OCI-LY3 (cell line): ENCODE measurements at regions not wholly inside any gene's neighbourhood (a gene's known extent, or its start where the extent isn't known, plus 50 kb on each side); places are given as distances from the start of the nearest gene placed in this dataset.

ENCODE experiments used
- H2AFZ ChIP-seq: fragments of 200-600, 300-600 bp; shearing (Covaris generic); 2 replicates; pipeline ENCODE4 v1.6.0; 2014; ENCODE audit warnings: antibody characterized with exemption, low read depth, low read length
- H3K27ac ChIP-seq: fragments of 200-600, 300-600 bp; sonication (generic); 2 replicates; pipeline ENCODE4 v1.5.1; 2014; ENCODE audit warnings: mild to moderate bottlenecking, low read length, moderate library complexity, mixed read lengths
- H3K27me3 ChIP-seq: fragments of 200-600, 300-600 bp; sonication (generic); 2 replicates; pipeline ENCODE4 v1.6.1; 2014; ENCODE audit warnings: low read depth, low read length, mixed read lengths
- H3K36me3 ChIP-seq: fragments of 200-600, 300-600 bp; sonication (generic); replicated peaks from 2 replicates; pipeline ENCODE3; 2014; ENCODE audit warnings: low read depth, low read length, mixed read lengths
- H3K4me1 ChIP-seq: fragments of 300-600, 200-600 bp; sonication (generic); 2 replicates; pipeline ENCODE4 v1.6.1; 2014; ENCODE audit warnings: low read length, mixed read lengths
- H3K4me2 ChIP-seq: fragments of 200-600, 300-600 bp; sonication (generic); 2 replicates; pipeline ENCODE4 v1.6.1; 2014; ENCODE audit warnings: low read length, mixed read lengths
- H3K4me3 ChIP-seq: fragments of 300-600, 200-600 bp; sonication (generic); 2 replicates; pipeline ENCODE4 v1.5.1; 2014; ENCODE audit warnings: antibody characterized with exemption, mild to moderate bottlenecking, low read length, moderate library complexity
- H3K79me2 ChIP-seq: fragments of 300-600, 200-600 bp; shearing (Covaris generic); 2 replicates; pipeline ENCODE4 v1.6.1; 2014; ENCODE audit warnings: mild to moderate bottlenecking, low read length, mixed read lengths
- H3K9ac ChIP-seq: fragments of 300-600, 200-600 bp; shearing (Covaris generic); 2 replicates; pipeline ENCODE4 v1.6.0; 2014; ENCODE audit warnings: mild to moderate bottlenecking, low read length, moderate library complexity
- H3K9me3 ChIP-seq: fragments of 200-600, 300-600 bp; shearing (Covaris generic); 2 replicates; pipeline ENCODE4 v1.6.1; 2014; ENCODE audit warnings: low read length, mixed read lengths; ENCODE audit not compliant: insufficient read depth
- H4K20me1 ChIP-seq: fragments of 200-600, 300-600 bp; sonication (generic); 2 replicates; pipeline ENCODE4 v1.6.1; 2016; ENCODE audit warnings: low read length, mixed read lengths; ENCODE audit not compliant: insufficient read depth
- CTCF ChIP-seq: fragments of 200-600, 300-600 bp; sonication (generic); IDR thresholded peaks from 2 replicates; pipeline ENCODE4 v1.5.1; 2014; ENCODE audit warnings: antibody characterized with exemption, low read length, low read depth
- EZH2phosphoT487 ChIP-seq: fragments of 200-600 bp; shearing (Covaris generic); IDR thresholded peaks from 2 replicates; pipeline ENCODE4 v1.6.1; 2018; ENCODE audit warnings: antibody characterized with exemption, mixed run types, low read depth

GRCh38 chr14:82447586-82447985 is 913.9 kb upstream of the SEL1L start:
- Histone ChIP-seq H3K4me2 (no peak overlapping the region), H3K4me1 (no peaks in the 10 kb centered on the region), H2AFZ (no peak overlapping the region), H3K9ac (no peak overlapping the region), H4K20me1 (no peaks in the 10 kb centered on the region), H3K9me3 (no peaks in the 10 kb centered on the region), H3K36me3 (no peaks in the 10 kb centered on the region), H3K4me3 (no peak overlapping the region), H3K27ac (no peak overlapping the region), H3K27me3 (no peaks in the 10 kb centered on the region), H3K79me2 (no peaks in the 10 kb centered on the region)
- TF ChIP-seq EZH2phosphoT487 (no peak), CTCF (0 out of 2 replicates have a peak, but pooled peaks have one; percentile 5)

GRCh38 chr14:82449926-82450468 is 916.3 kb upstream of the SEL1L start:
- Histone ChIP-seq H3K36me3 (no peaks in the 10 kb centered on the region), H3K9me3 (no peaks in the 10 kb centered on the region), H3K27me3 (no peaks in the 10 kb centered on the region), H3K4me3 (no peak overlapping the region), H3K4me2 (no peak overlapping the region), H3K4me1 (no peaks in the 10 kb centered on the region), H2AFZ (no peak overlapping the region), H3K27ac (no peak overlapping the region), H3K79me2 (no peaks in the 10 kb centered on the region), H3K9ac (no peak overlapping the region), H4K20me1 (no peaks in the 10 kb centered on the region)
- no peak for TF ChIP-seq CTCF
- TF ChIP-seq EZH2phosphoT487, result no peak

GRCh38 chr14:82451675-82452074 is 918.0 kb upstream of the SEL1L start:
- no peak overlapping the region for H3K9ac ChIP-seq
- H3K36me3 ChIP-seq, result no peaks in the 10 kb centered on the region
- TF ChIP-seq CTCF (no peak), EZH2phosphoT487 (no peak)
- H3K4me2 ChIP-seq, result no peak overlapping the region
- no peak overlapping the region for H3K4me3 ChIP-seq
- H3K27me3 ChIP-seq, result no peaks in the 10 kb centered on the region
- H3K27ac ChIP-seq, result no peak overlapping the region
- H3K4me1 ChIP-seq, result no peaks in the 10 kb centered on the region
- no peaks in the 10 kb centered on the region for H3K79me2 ChIP-seq
- no peaks in the 10 kb centered on the region for H3K9me3 ChIP-seq
- H4K20me1 ChIP-seq, result no peaks in the 10 kb centered on the region
- no peak overlapping the region for H2AFZ ChIP-seq

- Histone ChIP-seq H3K27ac (no peak overlapping the region), H3K79me2 (no peaks in the 10 kb centered on the region), H3K4me1 (no peaks in the 10 kb centered on the region), H3K9ac (no peak overlapping the region), H2AFZ (no peak overlapping the region), H3K36me3 (no peaks in the 10 kb centered on the region), H4K20me1 (no peaks in the 10 kb centered on the region), H3K4me2 (no peak overlapping the region), H3K4me3 (no peak overlapping the region), H3K27me3 (no peaks in the 10 kb centered on the region), H3K9me3 (no peaks in the 10 kb centered on the region)
- TF ChIP-seq CTCF, result no peak
- no peak for TF ChIP-seq EZH2phosphoT487
These were observed 948.7 kb upstream of the SEL1L start for GRCh38 chr14:82482345-82482744.
